ENCODE measurements at regions not wholly inside any gene's neighbourhood (a gene's known extent, or its start where the extent isn't known, plus 50 kb on each side); places are given as distances from the start of the nearest gene placed in this dataset.

- TF ChIP-seq CTCF (conservative IDR thresholded peaks at IDR 0.05 in 1 of 2, IDR thresholded peaks at IDR 0.05 in 1 of 2; ENCODE audit: low read depth in 1 of 2, low read length in 2 of 2): no peak
- TF ChIP-seq EZH2 (IDR thresholded peaks at IDR 0.05; ENCODE audit: low read length, missing control alignments): no peak
Observed at GRCh38 chr3:21041621-21042020, 709.4 kb downstream of the ZNF385D start.

Measured in fibroblast of lung (primary cell).